ENCODE measurements at regions not wholly inside any gene's neighbourhood (a gene's known extent, or its start where the extent isn't known, plus 50 kb on each side); places are given as distances from the start of the nearest gene placed in this dataset.
"Not testable (repeated sequence)": the region's sequence is repeated elsewhere in the genome, so short reads cannot be mapped to it uniquely, and the experiment has no call there.

DNA sequence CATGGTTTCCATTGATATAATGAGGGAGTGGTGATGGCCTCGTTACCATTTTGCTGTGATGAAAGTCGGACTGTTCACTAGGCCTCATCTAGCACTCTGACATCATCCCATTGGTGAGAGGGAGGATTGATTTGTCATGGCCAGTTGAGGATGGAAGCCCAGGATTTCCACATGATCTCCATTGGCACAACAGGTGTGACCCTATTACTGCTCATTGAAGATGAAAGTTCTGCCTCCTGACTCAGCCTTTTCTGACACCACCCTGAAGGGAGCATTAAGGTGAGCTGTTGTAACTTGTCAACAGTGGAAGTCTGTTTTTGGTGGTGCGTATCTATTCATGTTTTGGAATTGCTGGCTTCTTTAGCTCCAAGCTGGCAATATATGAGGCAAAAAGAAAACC lies 144.2 kb downstream of the PABPC4L start:
- no peak overlapping the region for H3K27ac Mint-ChIP-seq
- no CpG with 5 or more reads among the region's 3 CpGs for WGBS (ENCODE audit: insufficient coverage)

DNA sequence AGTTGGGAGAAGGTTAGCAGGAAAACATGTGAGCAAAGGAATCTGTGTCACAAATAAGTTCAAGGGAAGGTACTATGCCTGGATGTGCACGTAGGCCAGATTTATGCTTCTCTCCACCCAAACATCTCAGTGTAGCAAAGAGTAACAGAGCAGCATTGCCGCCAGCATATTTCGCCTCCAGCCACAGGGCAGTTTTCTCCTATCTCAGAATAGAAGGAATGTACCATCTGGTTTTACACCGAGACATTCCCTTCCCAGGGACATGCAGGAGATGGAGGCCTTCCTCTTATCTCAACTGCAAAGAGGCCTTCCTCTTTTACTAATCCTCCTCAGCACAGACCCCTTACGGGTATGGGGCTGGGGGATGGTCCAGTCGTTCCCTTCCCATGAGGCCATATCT lies 155.4 kb downstream of the PABPC4L start:
- H3K27me3 Mint-ChIP-seq (ENCODE audit: low read depth in 3 of 3); intact Hi-C loops (cut with micrococcal nuclease); H3K27ac Mint-ChIP-seq; H3K4me2 ChIP-seq (replicated peaks; ENCODE audit: extremely low read depth, low read length, poor library complexity, severe bottlenecking); H3K4me3 Mint-ChIP-seq; H3K9me3 ChIP-seq (replicated peaks in 1 of 2; ENCODE audit: control insufficient read depth in 1 of 2, insufficient read depth in 1 of 2, low read length in 2 of 2); H2AFZ ChIP-seq (ENCODE audit: insufficient read depth, low read depth, low read length, poor library complexity, severe bottlenecking); H3K4me1 Mint-ChIP-seq; DNase-seq; H3K4me3 ChIP-seq (replicated peaks in 1 of 3; ENCODE audit: low read depth in 2 of 3, low read length in 3 of 3); H3K9ac ChIP-seq (ENCODE audit: insufficient read depth, low read length, poor library complexity, severe bottlenecking); H3K36me3 ChIP-seq (replicated peaks in 1 of 2; ENCODE audit: control insufficient read depth in 1 of 2, insufficient read depth in 2 of 2, low read length in 2 of 2); H3K27ac ChIP-seq (ENCODE audit: low read depth in 1 of 2, low read length in 2 of 2); H4K20me1 ChIP-seq (ENCODE audit: insufficient read depth, low read length); H3K79me2 ChIP-seq (ENCODE audit: insufficient read depth, low read length); H3K9me3 Mint-ChIP-seq; H3K27me3 ChIP-seq (ENCODE audit: control insufficient read depth in 2 of 2, insufficient read depth in 2 of 2, low read length in 2 of 2); H3K4me1 ChIP-seq (ENCODE audit: control insufficient read depth in 1 of 2, insufficient read depth in 2 of 2, low read length in 2 of 2); H3K36me3 Mint-ChIP-seq: not testable (repeated sequence)
- WGBS (ENCODE audit: insufficient coverage): 65% methylated on average over 4 of the region's 6 CpGs

More for the DNA sequence above, 144.2 kb downstream of the PABPC4L start:
- no peak overlapping the region for H3K4me3 Mint-ChIP-seq
- Histone ChIP-seq H3K4me3 (replicated peaks in 1 of 3; ENCODE audit: low read depth in 2 of 3, low read length in 3 of 3) (no peak overlapping the region), H3K9me3 (replicated peaks in 1 of 2; ENCODE audit: control insufficient read depth in 1 of 2, insufficient read depth in 1 of 2, low read length in 2 of 2) (no peaks in the 10 kb centered on the region), H3K36me3 (replicated peaks in 1 of 2; ENCODE audit: control insufficient read depth in 1 of 2, insufficient read depth in 2 of 2, low read length in 2 of 2) (no peaks in the 10 kb centered on the region), H4K20me1 (ENCODE audit: insufficient read depth, low read length) (no peaks in the 10 kb centered on the region), H3K27me3 (ENCODE audit: control insufficient read depth in 2 of 2, insufficient read depth in 2 of 2, low read length in 2 of 2) (no peaks in the 10 kb centered on the region), H3K27ac (ENCODE audit: low read depth in 1 of 2, low read length in 2 of 2) (no peak overlapping the region), H3K79me2 (ENCODE audit: insufficient read depth, low read length) (no peaks in the 10 kb centered on the region), H2AFZ (ENCODE audit: insufficient read depth, low read depth, low read length, poor library complexity, severe bottlenecking) (no peak overlapping the region), H3K4me1 (ENCODE audit: control insufficient read depth in 1 of 2, insufficient read depth in 2 of 2, low read length in 2 of 2) (no peaks in the 10 kb centered on the region), H3K4me2 (replicated peaks; ENCODE audit: extremely low read depth, low read length, poor library complexity, severe bottlenecking) (no peak overlapping the region), H3K9ac (ENCODE audit: insufficient read depth, low read length, poor library complexity, severe bottlenecking) (no peak overlapping the region)
- peaks cover 0 to 4% (median 0%) of the 10 kb centered on the region in 7 donors for H3K9me3 Mint-ChIP-seq
- intact Hi-C loops (cut with micrococcal nuclease): no loop called here
- TF ChIP-seq, protein P1, sequence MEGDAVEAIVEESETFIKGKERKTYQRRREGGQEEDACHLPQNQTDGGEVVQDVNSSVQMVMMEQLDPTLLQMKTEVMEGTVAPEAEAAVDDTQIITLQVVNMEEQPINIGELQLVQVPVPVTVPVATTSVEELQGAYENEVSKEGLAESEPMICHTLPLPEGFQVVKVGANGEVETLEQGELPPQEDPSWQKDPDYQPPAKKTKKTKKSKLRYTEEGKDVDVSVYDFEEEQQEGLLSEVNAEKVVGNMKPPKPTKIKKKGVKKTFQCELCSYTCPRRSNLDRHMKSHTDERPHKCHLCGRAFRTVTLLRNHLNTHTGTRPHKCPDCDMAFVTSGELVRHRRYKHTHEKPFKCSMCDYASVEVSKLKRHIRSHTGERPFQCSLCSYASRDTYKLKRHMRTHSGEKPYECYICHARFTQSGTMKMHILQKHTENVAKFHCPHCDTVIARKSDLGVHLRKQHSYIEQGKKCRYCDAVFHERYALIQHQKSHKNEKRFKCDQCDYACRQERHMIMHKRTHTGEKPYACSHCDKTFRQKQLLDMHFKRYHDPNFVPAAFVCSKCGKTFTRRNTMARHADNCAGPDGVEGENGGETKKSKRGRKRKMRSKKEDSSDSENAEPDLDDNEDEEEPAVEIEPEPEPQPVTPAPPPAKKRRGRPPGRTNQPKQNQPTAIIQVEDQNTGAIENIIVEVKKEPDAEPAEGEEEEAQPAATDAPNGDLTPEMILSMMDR (IDR thresholded peaks at IDR 0.05): no peak
- H3K27me3 Mint-ChIP-seq (ENCODE audit: low read depth in 3 of 3): peaks cover 0 to 1% (median 0%) of the 10 kb centered on the region in 3 donors
- H3K4me1 Mint-ChIP-seq: no peaks in the 10 kb centered on the region
- H3K36me3 Mint-ChIP-seq: no peaks in the 10 kb centered on the region
- DNase-seq: no peak
